ENCODE measurements at regions not wholly inside any gene's neighbourhood (a gene's known extent, or its start where the extent isn't known, plus 50 kb on each side); places are given as distances from the start of the nearest gene placed in this dataset.

- no peaks in the 10 kb centered on the region for H3K9me3 ChIP-seq (ENCODE audit: control insufficient read depth in 1 of 2, insufficient read depth in 1 of 2, low read length in 2 of 2)
- intact Hi-C loops (cut with DNase I, micrococcal nuclease): no loop called here
- Mint-ChIP-seq H3K27me3 (no peaks in the 10 kb centered on the region), H3K9me3 (no peaks in the 10 kb centered on the region), H3K4me1 (ENCODE audit: low read depth) (no peaks in the 10 kb centered on the region), H3K27ac (no peak overlapping the region), H3K4me3 (no peak overlapping the region), H3K36me3 (ENCODE audit: low read depth) (no peaks in the 10 kb centered on the region)
- ChIA-PET CTCF (interaction anchor here (0.6 kb wide), 1 partner anchor 363 kb away, joined by 3 read pairs; no protein-coding TSS in a partner anchor), POLR2A (no interaction called here)
- no peak for DNase-seq
- ATAC-seq (ENCODE audit: poor library complexity): no peak
- H3K27me3 ChIP-seq (ENCODE audit: control insufficient read depth in 1 of 2, insufficient read depth in 2 of 2, low read length in 2 of 2): no peaks in the 10 kb centered on the region
- no peak for TF ChIP-seq CTCF (IDR thresholded peaks at IDR 0.05)
- H3K4me3 ChIP-seq (ENCODE audit: low read length): no peak overlapping the region
- H3K27ac ChIP-seq (ENCODE audit: low read depth in 1 of 2, low read length in 2 of 2): no peak overlapping the region
- H3K36me3 ChIP-seq (ENCODE audit: insufficient read depth, low read length): no peaks in the 10 kb centered on the region
- no peaks in the 10 kb centered on the region for H3K4me1 ChIP-seq (ENCODE audit: insufficient read depth, low read length)
Measured at GRCh38 chr20:9926476-9926875, 87.6 kb upstream of the PAK5 start.

GRCh38 chr20:9926007-9926406, 87.1 kb upstream of the PAK5 start:
- DNase-seq (no peak), ATAC-seq (ENCODE audit: poor library complexity) (no peak)
- Histone ChIP-seq H3K27ac (ENCODE audit: low read depth in 1 of 2, low read length in 2 of 2) (no peak overlapping the region), H3K27me3 (ENCODE audit: control insufficient read depth in 1 of 2, insufficient read depth in 2 of 2, low read length in 2 of 2) (no peaks in the 10 kb centered on the region), H3K36me3 (ENCODE audit: insufficient read depth, low read length) (no peaks in the 10 kb centered on the region), H3K4me1 (ENCODE audit: insufficient read depth, low read length) (no peaks in the 10 kb centered on the region), H3K9me3 (ENCODE audit: control insufficient read depth in 1 of 2, insufficient read depth in 1 of 2, low read length in 2 of 2) (no peaks in the 10 kb centered on the region), H3K4me3 (ENCODE audit: low read length) (no peak overlapping the region)
- ChIA-PET POLR2A (no interaction called here), CTCF (interaction anchor here (0.6 kb wide), 1 partner anchor 363 kb away, joined by 3 read pairs; no protein-coding TSS in a partner anchor)
- no peaks in the 10 kb centered on the region for H3K36me3 Mint-ChIP-seq (ENCODE audit: low read depth)
- intact Hi-C loops (cut with DNase I, micrococcal nuclease): no loop called here
- no peak overlapping the region for H3K4me3 Mint-ChIP-seq
- H3K9me3 Mint-ChIP-seq: no peaks in the 10 kb centered on the region
- no peaks in the 10 kb centered on the region for H3K4me1 Mint-ChIP-seq (ENCODE audit: low read depth)
- no peak overlapping the region for H3K27ac Mint-ChIP-seq
- TF ChIP-seq CTCF (IDR thresholded peaks at IDR 0.05): no peak
- no peaks in the 10 kb centered on the region for H3K27me3 Mint-ChIP-seq

DNA sequence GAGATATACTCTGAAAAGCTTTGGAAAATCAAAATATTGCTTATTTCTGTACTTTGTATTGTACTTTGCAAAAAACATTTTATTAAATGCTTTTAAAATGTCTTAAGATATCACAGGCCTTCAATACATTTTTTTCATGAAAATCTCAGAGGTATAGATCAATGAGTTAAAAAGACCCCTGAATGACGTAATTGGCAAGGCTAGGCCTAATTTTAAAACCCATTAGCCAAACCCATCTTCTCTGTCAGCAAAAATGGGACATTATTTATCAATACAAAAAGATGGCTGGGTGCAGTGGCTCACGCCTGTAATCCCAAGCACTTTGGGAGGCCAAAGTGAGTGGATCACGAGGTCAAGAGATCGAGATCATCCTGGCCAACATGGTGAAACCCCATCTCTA, 84.8 kb upstream of the PAK5 start:
- no peaks in the 10 kb centered on the region for H3K36me3 ChIP-seq (ENCODE audit: insufficient read depth, low read length)
- peaks cover 6% of the 10 kb centered on the region for H3K27me3 Mint-ChIP-seq
- H3K27ac Mint-ChIP-seq: no peak overlapping the region
- ChIA-PET CTCF (no interaction called here), POLR2A (no interaction called here)
- intact Hi-C loops (cut with DNase I, micrococcal nuclease): no loop called here
- H3K27ac ChIP-seq (ENCODE audit: low read depth in 1 of 2, low read length in 2 of 2): no peak overlapping the region
- no peak for TF ChIP-seq CTCF (IDR thresholded peaks at IDR 0.05)
- H3K4me3 Mint-ChIP-seq: no peak overlapping the region
- no peaks in the 10 kb centered on the region for H3K9me3 ChIP-seq (ENCODE audit: control insufficient read depth in 1 of 2, insufficient read depth in 1 of 2, low read length in 2 of 2)
- H3K36me3 Mint-ChIP-seq (ENCODE audit: low read depth): no peaks in the 10 kb centered on the region
- no peak for DNase-seq
- no peaks in the 10 kb centered on the region for H3K27me3 ChIP-seq (ENCODE audit: control insufficient read depth in 1 of 2, insufficient read depth in 2 of 2, low read length in 2 of 2)
- H3K4me3 ChIP-seq (ENCODE audit: low read length): no peak overlapping the region
- H3K9me3 Mint-ChIP-seq: no peaks in the 10 kb centered on the region
- no peak for ATAC-seq (ENCODE audit: poor library complexity)
- no peaks in the 10 kb centered on the region for H3K4me1 Mint-ChIP-seq (ENCODE audit: low read depth)
- H3K4me1 ChIP-seq (ENCODE audit: insufficient read depth, low read length): no peaks in the 10 kb centered on the region
